ENCODE measurements at regions not wholly inside any gene's neighbourhood (a gene's known extent, or its start where the extent isn't known, plus 50 kb on each side); places are given as distances from the start of the nearest gene placed in this dataset.

- Histone ChIP-seq H3K4me3 (replicated peaks in 1 of 3; ENCODE audit: insufficient read depth in 1 of 3, low read depth in 1 of 3, low read length in 3 of 3) (no peak overlapping the region), H3K4me2 (ENCODE audit: insufficient read depth, low read length) (no peak overlapping the region), H3K79me2 (ENCODE audit: control insufficient read depth, insufficient read depth, low read length) (no peaks in the 10 kb centered on the region), H3K9me3 (replicated peaks; ENCODE audit: control insufficient read depth, insufficient read depth, low read length) (no peaks in the 10 kb centered on the region), H4K20me1 (replicated peaks; ENCODE audit: control insufficient read depth, extremely low read depth, insufficient read depth, low read length) (no peaks in the 10 kb centered on the region), H3K36me3 (ENCODE audit: control insufficient read depth in 2 of 2, extremely low read depth in 1 of 2, insufficient read depth in 2 of 2, low read length in 2 of 2) (no peaks in the 10 kb centered on the region), H2AFZ (ENCODE audit: low read depth, low read length) (no peak overlapping the region), H3K9ac (replicated peaks; ENCODE audit: extremely low read depth, insufficient read depth, low read length) (no peak overlapping the region), H3K27me3 (ENCODE audit: control insufficient read depth in 2 of 2, insufficient read depth in 2 of 2, low read length in 2 of 2) (no peaks in the 10 kb centered on the region), H3K4me1 (ENCODE audit: control insufficient read depth, extremely low read depth, insufficient read depth, low read length) (peaks cover 20% of the 10 kb centered on the region), H3K9me1 (replicated peaks; ENCODE audit: control insufficient read depth, extremely low read depth, insufficient read depth, low read length) (no peaks in the 10 kb centered on the region), H3K27ac (ENCODE audit: insufficient read depth, low read depth, low read length) (no peak overlapping the region)
- no peak for FAIRE-seq
- ChIA-PET CTCF (interaction anchor here (0.7 to 2.0 kb wide), 6 partner anchors 10 to 107 kb away, joined by 3 to 6 read pairs (median 3); partner anchors contain the start of gene KLF13), POLR2A (interaction anchor here (0.6 kb wide), 1 partner anchor 12 kb away, joined by 4 read pairs; no protein-coding TSS in a partner anchor)
- intact Hi-C loops (cut with micrococcal nuclease) (no loop called here), dilution Hi-C loops (cut with MboI; ENCODE audit: extremely low pct_ligation_motif_present, low sequenced_read_pairs) (no loop called here)
- TF ChIP-seq MYC (IDR thresholded peaks at IDR 0.05; ENCODE audit: low read depth, low read length) (no peak), GATA2 (IDR thresholded peaks at IDR 0.05; ENCODE audit: insufficient read depth, insufficient read length, low read depth, low read length) (no peak), CTCF (IDR thresholded peaks at IDR 0.05; ENCODE audit: extremely low read depth in 1 of 2, insufficient read depth in 1 of 2, low read depth in 1 of 2, low read length in 2 of 2) (no peak), EZH2 (IDR thresholded peaks at IDR 0.05; ENCODE audit: borderline replicate concordance, low read depth, low read length, severe bottlenecking) (no peak), FOS (IDR thresholded peaks at IDR 0.05; ENCODE audit: borderline replicate concordance, insufficient read depth, low read length) (no peak), POLR2A (IDR thresholded peaks at IDR 0.05; ENCODE audit: low read depth, low read length) (no peak), JUN (IDR thresholded peaks at IDR 0.05; ENCODE audit: borderline replicate concordance, insufficient read depth, insufficient read length, low read depth) (no peak), POLR2AphosphoS5 (IDR thresholded peaks at IDR 0.05; ENCODE audit: insufficient read depth, low read depth, low read length) (no peak)
- DNase-seq (ENCODE audit: low read depth, low spot score): no peak
- BruUV-seq (replicated peaks): no TSS peak
Observed at GRCh38 chr15:31433091-31433490, 106.5 kb downstream of the KLF13 start.

Data from endothelial cell of umbilical vein (primary cell).